Natural killer cell treated with Interleukin-12 subunit alpha and Interleukin-12 subunit beta and Interleukin-15 and Interleukin-18, amount 100 ng/mL, for 72 hours (primary cell): ENCODE measurements at regions not wholly inside any gene's neighbourhood (a gene's known extent, or its start where the extent isn't known, plus 50 kb on each side); places are given as distances from the start of the nearest gene placed in this dataset.

Experiments used
- ATAC-seq, 2 donors: fragments of 150-1000 bp; cut with Tn5 transposase in 1 of 2; sonication (Bioruptor Pico), chemical (Tn5 transposase) in 1 of 2; 2 replicates each; pipeline ENCODE4 v1.10.0; 2021
- DNase-seq: peaks from one replicate; pipeline ENCODE4 v3.0.0; 2022; ENCODE audit warnings: low spot score
- H3K27ac Mint-ChIP-seq, 2 donors: 1 replicate in 1 of 2; 2 replicates in 1 of 2; pipeline ENCODE4 v1.8.0; 2022; ENCODE audit warnings: mixed read lengths in 2 of 2, mild to moderate bottlenecking in 1 of 2, moderate library complexity in 1 of 2
- H3K27me3 Mint-ChIP-seq, 2 donors: 1 replicate in 1 of 2; 2 replicates in 1 of 2; pipeline ENCODE4 v1.8.0; 2022; ENCODE audit warnings: mixed read lengths in 2 of 2
- H3K36me3 Mint-ChIP-seq: one replicate; pipeline ENCODE4 v1.8.0; 2022; ENCODE audit warnings: mixed read lengths
- H3K4me1 Mint-ChIP-seq, 2 donors: 1 replicate in 1 of 2; 2 replicates in 1 of 2; pipeline ENCODE4 v1.8.0; 2022; ENCODE audit warnings: low read depth in 2 of 2, mixed read lengths in 2 of 2, mild to moderate bottlenecking in 1 of 2
- H3K4me3 Mint-ChIP-seq: one replicate; pipeline ENCODE4 v1.8.0; 2022; ENCODE audit warnings: mixed read lengths
- H3K9me3 Mint-ChIP-seq: 2 replicates; pipeline ENCODE4 v1.8.0; 2022; ENCODE audit warnings: mixed read lengths

DNA sequence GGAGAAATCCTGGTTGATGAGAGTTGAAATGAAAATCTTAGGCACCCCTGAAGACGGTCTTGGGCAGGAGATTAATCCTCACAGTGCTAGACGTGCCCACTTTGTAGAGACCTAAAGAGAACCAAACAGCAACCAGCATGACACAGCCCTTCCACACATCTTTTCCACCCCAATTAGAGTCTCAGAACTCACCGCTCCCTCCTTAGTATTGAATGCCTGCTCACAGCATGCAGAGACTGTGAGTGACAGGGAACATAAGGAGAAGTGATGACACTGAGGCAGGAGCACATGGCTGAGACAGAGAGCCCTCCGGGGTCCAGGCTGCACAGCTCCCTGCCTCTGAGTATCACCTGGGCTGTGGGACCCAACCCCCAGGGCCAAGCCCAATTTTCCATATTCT is 367.6 kb downstream of the EIPR1 start:
- Mint-ChIP-seq H3K4me1 (no peaks in the 10 kb centered on the region), H3K9me3 (peaks cover 11% of the 10 kb centered on the region), H3K36me3 (peaks cover 15% of the 10 kb centered on the region), H3K27ac (no peak overlapping the region), H3K27me3 (peaks cover 12 to 49% of the 10 kb centered on the region in 2 donors), H3K4me3 (no peak overlapping the region)
- DNase-seq (no peak), ATAC-seq (no peak)

DNA sequence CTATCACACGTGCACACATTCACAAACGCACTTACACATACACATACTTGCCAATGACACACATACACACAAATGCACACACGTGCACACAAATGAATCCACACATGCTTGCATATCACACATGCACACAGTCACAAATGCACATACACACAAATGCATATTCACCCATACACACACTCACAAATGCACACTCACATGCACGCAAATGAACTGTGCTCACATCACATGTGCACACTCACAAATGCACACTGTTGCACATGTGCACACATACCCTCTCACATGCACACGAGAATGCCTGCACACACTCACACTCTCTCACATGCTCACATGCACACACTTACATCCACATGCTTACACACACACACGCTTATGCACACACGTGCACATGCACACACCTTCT is 368.1 kb downstream of the EIPR1 start:
- Mint-ChIP-seq H3K27ac (no peak overlapping the region), H3K9me3 (peaks cover 11% of the 10 kb centered on the region), H3K4me1 (no peaks in the 10 kb centered on the region), H3K36me3 (peaks cover 12% of the 10 kb centered on the region), H3K27me3 (peaks cover 12 to 45% of the 10 kb centered on the region in 2 donors), H3K4me3 (no peak overlapping the region)
- no peak for DNase-seq
- ATAC-seq, result no peak

DNA sequence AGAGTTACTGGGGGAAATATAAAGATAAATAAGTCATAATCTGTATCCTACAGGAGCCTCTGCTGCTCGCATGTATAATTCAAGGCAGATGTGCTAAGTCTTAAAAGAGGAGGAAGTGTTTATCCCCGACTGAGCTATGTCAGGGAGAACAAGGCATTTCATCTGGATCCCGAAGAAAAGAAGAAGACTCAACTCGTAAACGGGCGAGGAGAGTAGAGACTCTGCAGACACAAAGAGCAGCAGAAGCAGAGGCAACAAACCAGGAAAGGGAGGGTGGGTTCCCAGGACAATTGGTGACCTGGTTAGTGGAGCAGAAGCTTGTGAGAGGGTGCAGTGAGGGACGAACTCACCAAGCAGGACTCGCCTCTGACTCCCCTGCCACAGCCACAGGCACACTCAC is 368.6 kb downstream of the EIPR1 start:
- H3K27ac Mint-ChIP-seq, result no peak overlapping the region

DNA sequence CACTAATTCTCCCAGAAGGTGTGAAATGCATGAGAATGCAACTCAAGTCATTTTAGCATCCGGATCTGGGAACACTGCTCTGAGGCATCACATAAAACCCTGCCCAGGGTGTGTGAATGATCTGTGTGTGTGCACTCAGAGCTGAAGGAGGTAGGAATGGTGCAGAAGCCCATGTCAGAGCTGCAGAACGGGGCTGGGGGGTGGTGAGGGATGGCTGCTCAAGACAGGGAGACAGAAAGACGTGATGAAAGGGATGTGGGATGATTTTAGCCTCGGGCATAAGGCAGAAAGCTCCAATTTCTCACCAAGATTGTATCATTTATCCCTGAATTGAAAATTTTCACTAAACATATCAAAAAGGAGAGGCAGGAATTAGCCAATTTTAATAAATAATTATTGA is 369.1 kb downstream of the EIPR1 start:
- Mint-ChIP-seq H3K36me3 (peaks cover 6% of the 10 kb centered on the region), H3K27ac (no peak overlapping the region), H3K9me3 (peaks cover 8% of the 10 kb centered on the region), H3K4me1 (no peaks in the 10 kb centered on the region), H3K4me3 (no peak overlapping the region), H3K27me3 (peaks cover 12 to 38% of the 10 kb centered on the region in 2 donors)
- no peak for DNase-seq
- ATAC-seq, result no peak

More for the DNA sequence above, 368.6 kb downstream of the EIPR1 start:
- Mint-ChIP-seq H3K4me3 (no peak overlapping the region), H3K27me3 (peaks cover 12 to 42% of the 10 kb centered on the region in 2 donors), H3K36me3 (peaks cover 11% of the 10 kb centered on the region), H3K9me3 (peaks cover 11% of the 10 kb centered on the region), H3K4me1 (no peaks in the 10 kb centered on the region)
- no peak for ATAC-seq
- DNase-seq, result no peak

DNA sequence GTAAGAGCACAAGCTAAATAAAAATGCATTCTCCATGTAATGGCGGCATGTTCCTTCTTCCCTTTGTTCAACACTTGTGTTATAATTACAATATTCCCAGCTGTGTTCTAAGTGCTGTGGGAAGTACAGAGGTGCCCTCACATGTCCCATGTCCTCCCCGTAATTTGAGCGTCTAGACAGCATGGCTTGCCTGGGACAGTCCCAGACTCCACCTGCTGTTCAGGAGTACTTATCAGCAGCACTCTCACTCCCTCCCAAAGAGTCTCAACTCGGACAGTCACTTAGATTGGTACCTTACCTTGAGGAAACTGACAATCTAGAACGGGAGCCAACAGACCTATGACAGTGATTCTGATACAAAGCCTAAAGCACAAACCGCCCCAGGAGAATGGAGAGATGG is 370.5 kb downstream of the EIPR1 start:
- H3K4me3 Mint-ChIP-seq, result no peak overlapping the region
- ATAC-seq, result no peak
- H3K9me3 Mint-ChIP-seq, result peaks cover 3% of the 10 kb centered on the region
- H3K27me3 Mint-ChIP-seq, result peaks cover 10 to 30% of the 10 kb centered on the region in 2 donors
- no peaks in the 10 kb centered on the region for H3K4me1 Mint-ChIP-seq
- no peak for DNase-seq
- H3K36me3 Mint-ChIP-seq, result no peaks in the 10 kb centered on the region
- no peak overlapping the region for H3K27ac Mint-ChIP-seq

DNA sequence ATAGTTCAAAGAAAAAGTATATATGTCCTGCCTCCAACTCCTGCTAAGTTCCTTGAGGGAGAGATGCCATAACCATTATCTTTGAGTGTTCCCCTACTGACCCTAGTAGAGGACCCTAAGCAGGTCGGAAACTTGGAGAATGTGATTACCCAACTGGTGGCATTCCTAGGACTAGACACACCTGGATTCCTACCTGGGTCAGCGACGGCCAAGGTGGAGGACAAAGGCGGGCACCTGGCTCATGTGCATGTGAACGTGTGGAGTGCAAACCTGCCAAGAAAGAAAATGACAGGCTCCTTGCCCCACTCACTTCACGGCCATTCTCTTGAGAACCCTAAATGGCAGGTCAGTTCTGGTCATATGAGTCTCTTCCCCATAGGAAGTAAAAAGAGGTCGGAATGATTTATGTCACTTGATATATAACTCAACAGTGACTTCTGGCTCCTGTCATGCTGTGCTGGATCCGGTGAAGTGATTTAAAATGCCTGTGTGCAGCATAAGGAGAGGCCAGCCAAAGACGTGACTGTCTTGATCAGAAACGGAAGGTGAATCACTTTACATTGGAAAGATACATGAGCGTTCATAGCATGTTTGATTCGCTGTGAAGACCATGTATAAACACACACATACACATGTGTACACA is 371.6 kb downstream of the EIPR1 start:
- Mint-ChIP-seq H3K4me1 (peaks cover 0 to 4% of the 10 kb centered on the region in 2 donors), H3K36me3 (no peaks in the 10 kb centered on the region), H3K4me3 (no peak overlapping the region), H3K9me3 (peaks cover 3% of the 10 kb centered on the region), H3K27ac (no peak overlapping the region), H3K27me3 (peaks cover 14 to 33% of the 10 kb centered on the region in 2 donors)
- DNase-seq (no peak), ATAC-seq (no peak)

DNA sequence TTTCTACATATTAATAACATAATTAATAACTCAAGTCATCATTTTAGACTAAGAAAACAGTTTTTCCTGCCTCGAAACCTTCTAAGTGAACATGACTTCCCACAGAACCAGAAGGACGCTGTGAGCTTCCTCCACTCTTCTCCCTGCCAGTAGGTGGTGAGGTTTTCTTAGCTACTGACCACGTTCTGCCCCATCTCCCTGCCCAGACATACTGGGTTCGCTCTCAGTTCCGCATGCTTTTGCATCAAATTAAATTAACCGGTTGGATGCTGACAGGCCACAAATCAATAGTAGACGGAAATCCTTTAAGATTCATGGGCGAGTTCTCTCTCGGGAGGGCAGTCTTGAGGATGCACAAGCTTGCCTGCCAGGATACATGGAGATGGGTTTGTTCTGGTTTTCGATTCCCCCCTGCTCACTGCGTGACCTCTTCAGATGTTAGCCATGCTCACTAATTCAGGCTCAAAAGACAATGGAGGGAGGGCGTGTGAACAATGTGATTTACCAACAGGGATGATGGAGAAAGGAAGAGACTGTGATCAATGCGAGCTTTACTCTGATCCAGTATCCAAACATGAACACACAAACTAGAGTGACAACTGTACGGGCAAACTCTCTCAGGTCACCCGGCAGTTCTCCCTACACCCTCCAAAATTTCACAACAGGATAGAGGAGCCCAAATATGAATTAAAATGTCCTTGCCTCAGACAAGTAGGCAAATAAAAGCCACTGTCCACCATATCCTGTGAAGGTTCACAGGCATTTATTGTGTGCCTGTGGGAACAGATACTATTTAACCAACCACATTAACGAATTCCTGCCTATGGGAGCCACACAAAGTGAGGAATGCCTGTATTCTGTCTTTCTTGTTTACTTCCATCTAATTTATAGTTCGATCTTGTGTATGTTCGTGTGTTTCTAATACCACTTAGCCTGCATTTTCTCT is 375.7 kb downstream of the EIPR1 start:
- peaks cover 0 to 4% of the 10 kb centered on the region in 2 donors for H3K4me1 Mint-ChIP-seq
- H3K27ac Mint-ChIP-seq, result no peak overlapping the region
- H3K9me3 Mint-ChIP-seq, result no peaks in the 10 kb centered on the region
- no peaks in the 10 kb centered on the region for H3K36me3 Mint-ChIP-seq
- H3K4me3 Mint-ChIP-seq, result no peak overlapping the region
- H3K27me3 Mint-ChIP-seq, result peaks cover 8 to 11% of the 10 kb centered on the region in 2 donors
- DNase-seq (no peak), ATAC-seq (peak in 1 of 2 donors; percentile 59)

DNA sequence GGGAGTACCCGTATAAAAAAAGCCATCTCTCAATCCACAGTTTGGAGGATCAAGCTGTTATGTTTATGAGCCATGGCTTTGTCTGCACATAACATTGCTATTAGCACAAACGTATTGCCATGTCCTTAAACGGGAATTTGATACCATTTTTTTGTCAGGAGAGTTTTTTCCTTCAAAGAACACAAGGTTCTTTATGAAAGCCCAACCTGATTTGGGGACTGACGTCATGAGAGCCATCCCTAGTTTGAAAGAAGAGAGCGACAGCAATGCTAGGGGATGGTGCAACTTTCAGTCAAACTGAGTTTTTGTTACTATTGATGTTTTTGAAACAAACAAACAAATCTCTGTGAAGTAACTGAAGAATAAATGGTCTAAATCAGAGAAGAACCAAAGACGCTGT is 376.6 kb downstream of the EIPR1 start:
- ATAC-seq (no peak), DNase-seq (no peak)
- H3K27me3 Mint-ChIP-seq, result peaks cover 7 to 18% of the 10 kb centered on the region in 2 donors
- H3K9me3 Mint-ChIP-seq, result no peaks in the 10 kb centered on the region
- no peak overlapping the region for H3K27ac Mint-ChIP-seq
- no peaks in the 10 kb centered on the region for H3K36me3 Mint-ChIP-seq
- H3K4me1 Mint-ChIP-seq, result peaks cover 0 to 4% of the 10 kb centered on the region in 2 donors
- H3K4me3 Mint-ChIP-seq, result no peak overlapping the region

DNA sequence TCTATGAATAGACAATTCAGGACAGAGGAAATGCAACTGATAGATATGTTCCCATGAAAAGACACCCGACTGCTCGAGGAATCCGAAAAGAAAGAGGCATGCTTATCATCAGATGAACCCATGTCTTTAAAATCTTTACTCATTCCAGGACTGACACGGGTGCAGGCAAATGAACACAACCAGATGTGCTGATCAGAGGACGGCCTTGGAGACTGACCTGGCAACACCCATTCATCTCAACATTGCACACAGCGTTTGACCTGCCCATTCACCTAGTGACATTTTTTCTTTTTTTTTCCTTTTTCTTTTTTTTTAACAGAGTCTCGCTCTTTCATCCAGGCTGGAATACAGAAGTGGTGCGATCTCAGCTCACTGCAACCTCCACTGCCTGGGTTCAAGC is 377.5 kb downstream of the EIPR1 start:
- ATAC-seq (no peak), DNase-seq (no peak)
- no peaks in the 10 kb centered on the region for H3K36me3 Mint-ChIP-seq
- peaks cover 0 to 4% of the 10 kb centered on the region in 2 donors for H3K4me1 Mint-ChIP-seq
- H3K4me3 Mint-ChIP-seq, result no peak overlapping the region
- H3K27ac Mint-ChIP-seq, result no peak overlapping the region
- H3K27me3 Mint-ChIP-seq, result peaks cover 9 to 26% of the 10 kb centered on the region in 2 donors
- no peaks in the 10 kb centered on the region for H3K9me3 Mint-ChIP-seq

DNA sequence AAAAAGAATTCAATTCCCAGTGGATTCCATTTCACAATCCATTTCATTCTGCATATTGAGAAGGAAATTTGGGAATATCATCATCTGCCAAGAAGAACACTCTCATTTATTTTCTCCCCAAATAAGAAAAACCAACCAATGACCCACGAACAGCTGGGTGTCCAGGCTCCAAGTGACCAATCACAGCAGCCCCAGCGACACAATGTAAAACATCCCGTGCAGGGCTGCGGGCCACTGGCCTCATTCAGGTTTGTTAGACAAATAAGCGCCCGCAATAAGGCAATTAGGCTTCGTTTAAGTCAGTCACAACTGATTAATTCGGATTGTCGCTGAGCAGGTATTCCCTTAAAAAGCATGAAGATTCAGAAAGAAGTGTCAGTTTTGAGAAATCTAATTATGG is 378.6 kb downstream of the EIPR1 start:
- Mint-ChIP-seq H3K27ac (no peak overlapping the region), H3K4me3 (no peak overlapping the region), H3K36me3 (no peaks in the 10 kb centered on the region), H3K9me3 (no peaks in the 10 kb centered on the region), H3K4me1 (peaks cover 0 to 4% of the 10 kb centered on the region in 2 donors), H3K27me3 (peaks cover 9 to 27% of the 10 kb centered on the region in 2 donors)
- no peak for ATAC-seq
- no peak for DNase-seq

DNA sequence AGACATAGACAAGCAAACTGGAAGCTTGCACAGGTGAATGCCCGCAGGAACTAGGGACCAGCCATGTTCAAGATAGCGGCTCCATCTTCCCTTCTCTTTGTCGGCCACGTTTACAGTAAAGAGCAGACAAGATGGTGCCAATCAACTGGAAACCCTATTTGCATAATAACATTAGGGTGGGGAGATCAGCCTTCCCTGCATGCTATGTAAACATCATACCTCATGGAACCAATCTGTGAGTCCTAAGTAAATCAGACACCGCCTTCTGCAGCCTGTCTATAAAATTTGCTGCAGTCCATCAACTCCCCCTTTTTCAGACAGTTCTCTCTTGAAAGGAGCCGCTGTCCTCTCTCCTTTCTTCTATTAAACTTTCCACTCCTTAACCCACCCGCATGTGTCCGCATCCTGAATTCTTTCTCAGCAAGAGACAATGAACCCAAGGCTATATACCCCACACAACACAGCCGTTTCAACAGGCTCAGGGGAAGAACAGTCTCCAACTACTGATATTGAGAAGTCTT is 384.4 kb downstream of the EIPR1 start:
- Mint-ChIP-seq H3K27me3 (peaks cover 8 to 38% of the 10 kb centered on the region in 2 donors), H3K27ac (no peak overlapping the region), H3K4me3 (no peak overlapping the region), H3K4me1 (no peaks in the 10 kb centered on the region), H3K36me3 (no peaks in the 10 kb centered on the region), H3K9me3 (peaks cover 4% of the 10 kb centered on the region)
- DNase-seq (no peak), ATAC-seq (no peak)

DNA sequence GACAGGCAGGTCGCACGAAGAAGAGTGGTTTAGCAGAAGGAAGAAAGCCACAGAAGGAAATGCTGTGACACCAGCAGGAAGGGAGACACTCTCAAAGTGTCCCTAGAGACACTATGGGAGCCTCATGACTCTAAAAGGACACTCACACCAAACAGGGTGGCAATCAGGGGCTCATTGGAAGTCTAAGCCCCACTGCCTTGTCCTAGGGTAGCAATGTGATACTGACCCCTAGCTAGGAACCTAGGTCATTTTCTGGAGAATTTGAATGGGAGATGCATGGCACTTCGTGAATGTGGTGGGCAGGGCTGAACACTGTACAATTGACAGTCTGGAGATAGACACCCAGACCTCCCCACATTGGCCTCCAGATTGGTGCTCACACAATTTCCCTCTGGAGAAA is 385.0 kb downstream of the EIPR1 start:
- peaks cover 8 to 38% of the 10 kb centered on the region in 2 donors for H3K27me3 Mint-ChIP-seq
- ATAC-seq (no peak), DNase-seq (no peak)
- no peak overlapping the region for H3K27ac Mint-ChIP-seq
- H3K4me1 Mint-ChIP-seq, result no peaks in the 10 kb centered on the region
- no peak overlapping the region for H3K4me3 Mint-ChIP-seq
- no peaks in the 10 kb centered on the region for H3K36me3 Mint-ChIP-seq
- H3K9me3 Mint-ChIP-seq, result peaks cover 4% of the 10 kb centered on the region

DNA sequence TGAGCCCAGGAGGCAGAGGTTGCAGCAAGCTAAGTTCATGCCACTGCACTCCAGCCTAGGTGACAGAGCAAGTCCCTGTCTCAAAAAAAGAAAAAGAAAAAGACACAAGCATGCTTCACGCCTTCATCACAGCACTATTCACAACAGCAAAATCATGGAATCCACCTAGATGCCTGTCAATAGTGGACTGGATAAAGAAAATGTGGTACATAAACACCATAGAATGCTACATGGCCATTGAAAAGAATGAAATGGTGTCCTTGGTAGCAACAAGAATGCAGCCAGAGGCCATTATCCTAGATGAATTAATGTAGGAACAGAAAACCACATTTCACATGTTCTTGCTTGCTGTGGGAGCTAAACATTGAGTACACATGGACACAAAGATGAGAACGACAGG is 392.6 kb downstream of the EIPR1 start:
- ATAC-seq, result no peak
- no peaks in the 10 kb centered on the region for H3K36me3 Mint-ChIP-seq
- H3K9me3 Mint-ChIP-seq, result peaks cover 8% of the 10 kb centered on the region
- no peak overlapping the region for H3K4me3 Mint-ChIP-seq
- no peaks in the 10 kb centered on the region for H3K4me1 Mint-ChIP-seq
- no peak overlapping the region for H3K27ac Mint-ChIP-seq
- peaks cover 2 to 8% of the 10 kb centered on the region in 2 donors for H3K27me3 Mint-ChIP-seq
- DNase-seq, result no peak

DNA sequence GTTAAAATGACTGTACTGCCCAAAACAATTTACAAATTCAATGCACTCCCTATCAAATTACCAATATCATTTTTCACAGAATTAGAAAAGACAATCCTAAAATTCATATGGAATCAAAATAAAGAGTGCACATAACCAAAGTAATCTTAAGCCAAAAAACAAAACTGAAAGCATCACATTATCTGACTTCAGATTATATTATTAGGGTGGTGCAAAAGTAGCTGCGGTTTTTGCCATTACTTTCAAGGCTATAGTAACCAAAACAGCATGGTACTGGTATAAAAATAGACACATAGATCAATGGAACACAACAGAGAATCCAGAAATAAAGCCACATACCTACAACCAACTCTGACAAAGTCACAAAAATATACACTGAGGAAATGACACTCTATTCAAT is 396.6 kb downstream of the EIPR1 start:
- H3K27ac Mint-ChIP-seq, result no peak overlapping the region
- peaks cover 7% of the 10 kb centered on the region for H3K9me3 Mint-ChIP-seq
- no peak for ATAC-seq
- DNase-seq, result no peak
- H3K27me3 Mint-ChIP-seq, result peaks cover 4 to 18% of the 10 kb centered on the region in 2 donors
- no peak overlapping the region for H3K4me3 Mint-ChIP-seq
- no peaks in the 10 kb centered on the region for H3K36me3 Mint-ChIP-seq
- no peaks in the 10 kb centered on the region for H3K4me1 Mint-ChIP-seq
